ENCODE measurements at regions not wholly inside any gene's neighbourhood (a gene's known extent, or its start where the extent isn't known, plus 50 kb on each side); places are given as distances from the start of the nearest gene placed in this dataset.

GRCh38 chr12:24198070-24198469 is 248.6 kb upstream of the SOX5 start:
- Histone ChIP-seq H3K4me3 (no peak overlapping the region), H3K4me1 (ENCODE audit: insufficient read depth) (no peaks in the 10 kb centered on the region), H3K27ac (no peak overlapping the region), H3K4me2 (ENCODE audit: unreplicated experiment) (no peak overlapping the region), H3K27me3 (replicated peaks; ENCODE audit: insufficient read depth) (no peaks in the 10 kb centered on the region), H3K79me2 (ENCODE audit: insufficient read depth) (no peaks in the 10 kb centered on the region), H4K20me1 (ENCODE audit: insufficient read depth) (no peaks in the 10 kb centered on the region), H3K9ac (no peak overlapping the region), H3K36me3 (ENCODE audit: low read depth) (no peaks in the 10 kb centered on the region), H3K9me3 (ENCODE audit: low read depth) (no peaks in the 10 kb centered on the region), H3K9me2 (ENCODE audit: insufficient read depth) (no peaks in the 10 kb centered on the region), H2AFZ (no peak overlapping the region), H3F3A (ENCODE audit: insufficient read depth) (no peaks in the 10 kb centered on the region)
- 46 to 58% methylated on average over 3 of the region's 3 CpGs for WGBS, 2 experiments (ENCODE audit: low coverage in 1 of 2, low lambda C conversion rate in 2 of 2, missing lambda C conversion rate in 2 of 2)
- in situ Hi-C loops (cut with MboI): no loop called here
- TF ChIP-seq EZH2phosphoT487 (IDR thresholded peaks at IDR 0.05; ENCODE audit: insufficient read depth, low read depth) (no peak), EZH2 (IDR thresholded peaks at IDR 0.05; ENCODE audit: insufficient read depth, poor library complexity, severe bottlenecking) (no peak)
- DNase-seq: no peak

GRCh38 chr12:24197532-24197931 is 248.1 kb upstream of the SOX5 start:
- Histone ChIP-seq H2AFZ (no peak overlapping the region), H3K4me3 (no peak overlapping the region), H3K36me3 (ENCODE audit: low read depth) (no peaks in the 10 kb centered on the region), H3K27me3 (replicated peaks; ENCODE audit: insufficient read depth) (no peaks in the 10 kb centered on the region), H4K20me1 (ENCODE audit: insufficient read depth) (no peaks in the 10 kb centered on the region), H3K4me1 (ENCODE audit: insufficient read depth) (no peaks in the 10 kb centered on the region), H3K79me2 (ENCODE audit: insufficient read depth) (no peaks in the 10 kb centered on the region), H3K9me3 (ENCODE audit: low read depth) (no peaks in the 10 kb centered on the region), H3K9me2 (ENCODE audit: insufficient read depth) (no peaks in the 10 kb centered on the region), H3F3A (ENCODE audit: insufficient read depth) (no peaks in the 10 kb centered on the region), H3K27ac (no peak overlapping the region), H3K9ac (no peak overlapping the region), H3K4me2 (ENCODE audit: unreplicated experiment) (no peak overlapping the region)
- DNase-seq: no peak
- 38 to 44% methylated on average over 5 of the region's 5 CpGs for WGBS, 2 experiments (ENCODE audit: low coverage in 1 of 2, low lambda C conversion rate in 2 of 2, missing lambda C conversion rate in 2 of 2)
- no peak for TF ChIP-seq EZH2 (IDR thresholded peaks at IDR 0.05; ENCODE audit: insufficient read depth, poor library complexity, severe bottlenecking)
- no peak for TF ChIP-seq EZH2phosphoT487 (IDR thresholded peaks at IDR 0.05; ENCODE audit: insufficient read depth, low read depth)
- in situ Hi-C loops (cut with MboI): no loop called here

GRCh38 chr12:24195063-24195462 is 245.6 kb upstream of the SOX5 start:
- no peak overlapping the region for H3K4me2 ChIP-seq (ENCODE audit: unreplicated experiment)
- TF ChIP-seq EZH2phosphoT487 (IDR thresholded peaks at IDR 0.05; ENCODE audit: insufficient read depth, low read depth): no peak
- TF ChIP-seq EZH2 (IDR thresholded peaks at IDR 0.05; ENCODE audit: insufficient read depth, poor library complexity, severe bottlenecking): no peak
- H4K20me1 ChIP-seq (ENCODE audit: insufficient read depth): no peaks in the 10 kb centered on the region
- no peak overlapping the region for H3K4me3 ChIP-seq
- no peaks in the 10 kb centered on the region for H3K36me3 ChIP-seq (ENCODE audit: low read depth)
- no peaks in the 10 kb centered on the region for H3K27me3 ChIP-seq (replicated peaks; ENCODE audit: insufficient read depth)
- H3K9me3 ChIP-seq (ENCODE audit: low read depth): no peaks in the 10 kb centered on the region
- H3K9me2 ChIP-seq (ENCODE audit: insufficient read depth): no peaks in the 10 kb centered on the region
- no peak overlapping the region for H2AFZ ChIP-seq
- H3K4me1 ChIP-seq (ENCODE audit: insufficient read depth): no peaks in the 10 kb centered on the region
- no peaks in the 10 kb centered on the region for H3F3A ChIP-seq (ENCODE audit: insufficient read depth)
- H3K79me2 ChIP-seq (ENCODE audit: insufficient read depth): no peaks in the 10 kb centered on the region
- no peak overlapping the region for H3K27ac ChIP-seq
- no peak for DNase-seq
- in situ Hi-C loops (cut with MboI): no loop called here
- WGBS, 2 experiments (ENCODE audit: low coverage in 1 of 2, low lambda C conversion rate in 2 of 2, missing lambda C conversion rate in 2 of 2): 32 to 41% methylated on average over 4 of the region's 4 CpGs
- H3K9ac ChIP-seq: no peak overlapping the region

GRCh38 chr12:24191117-24191516 is 241.6 kb upstream of the SOX5 start:
- 39 to 51% methylated on average over 5 of the region's 5 CpGs for WGBS, 2 experiments (ENCODE audit: low coverage in 1 of 2, low lambda C conversion rate in 2 of 2, missing lambda C conversion rate in 2 of 2)
- no peaks in the 10 kb centered on the region for H4K20me1 ChIP-seq (ENCODE audit: insufficient read depth)
- H3K27me3 ChIP-seq (replicated peaks; ENCODE audit: insufficient read depth): no peaks in the 10 kb centered on the region
- H3F3A ChIP-seq (ENCODE audit: insufficient read depth): no peaks in the 10 kb centered on the region
- H3K36me3 ChIP-seq (ENCODE audit: low read depth): no peaks in the 10 kb centered on the region
- no peak overlapping the region for H3K9ac ChIP-seq
- no peaks in the 10 kb centered on the region for H3K79me2 ChIP-seq (ENCODE audit: insufficient read depth)
- H3K9me3 ChIP-seq (ENCODE audit: low read depth): no peaks in the 10 kb centered on the region
- in situ Hi-C loops (cut with MboI): no loop called here
- no peak for TF ChIP-seq EZH2 (IDR thresholded peaks at IDR 0.05; ENCODE audit: insufficient read depth, poor library complexity, severe bottlenecking)
- TF ChIP-seq EZH2phosphoT487 (IDR thresholded peaks at IDR 0.05; ENCODE audit: insufficient read depth, low read depth): no peak
- no peaks in the 10 kb centered on the region for H3K4me1 ChIP-seq (ENCODE audit: insufficient read depth)
- no peak overlapping the region for H2AFZ ChIP-seq
- H3K9me2 ChIP-seq (ENCODE audit: insufficient read depth): no peaks in the 10 kb centered on the region
- no peak overlapping the region for H3K27ac ChIP-seq
- H3K4me3 ChIP-seq: no peak overlapping the region
- H3K4me2 ChIP-seq (ENCODE audit: unreplicated experiment): no peak overlapping the region
- no peak for DNase-seq

- no peak for DNase-seq
- H3K4me2 ChIP-seq (ENCODE audit: unreplicated experiment): no peak overlapping the region
- H3K4me3 ChIP-seq: no peak overlapping the region
- no peaks in the 10 kb centered on the region for H3K36me3 ChIP-seq (ENCODE audit: low read depth)
- TF ChIP-seq EZH2phosphoT487 (IDR thresholded peaks at IDR 0.05; ENCODE audit: insufficient read depth, low read depth) (no peak), EZH2 (IDR thresholded peaks at IDR 0.05; ENCODE audit: insufficient read depth, poor library complexity, severe bottlenecking) (no peak)
- 20 to 27% methylated on average over 1 of the region's 1 CpG for WGBS, 2 experiments (ENCODE audit: low coverage in 1 of 2, low lambda C conversion rate in 2 of 2, missing lambda C conversion rate in 2 of 2)
- H3F3A ChIP-seq (ENCODE audit: insufficient read depth): no peaks in the 10 kb centered on the region
- no peaks in the 10 kb centered on the region for H3K9me2 ChIP-seq (ENCODE audit: insufficient read depth)
- H3K27ac ChIP-seq: no peak overlapping the region
- H3K79me2 ChIP-seq (ENCODE audit: insufficient read depth): no peaks in the 10 kb centered on the region
- no peaks in the 10 kb centered on the region for H3K4me1 ChIP-seq (ENCODE audit: insufficient read depth)
- in situ Hi-C loops (cut with MboI): no loop called here
- no peaks in the 10 kb centered on the region for H3K9me3 ChIP-seq (ENCODE audit: low read depth)
- H3K27me3 ChIP-seq (replicated peaks; ENCODE audit: insufficient read depth): no peaks in the 10 kb centered on the region
- no peak overlapping the region for H2AFZ ChIP-seq
- H3K9ac ChIP-seq: no peak overlapping the region
- no peaks in the 10 kb centered on the region for H4K20me1 ChIP-seq (ENCODE audit: insufficient read depth)
These were observed 236.3 kb upstream of the SOX5 start for GRCh38 chr12:24185782-24186181.
